GM23248 (cell line): ENCODE measurements at regions not wholly inside any gene's neighbourhood (a gene's known extent, or its start where the extent isn't known, plus 50 kb on each side); places are given as distances from the start of the nearest gene placed in this dataset.
A peak's percentile ranks its signal among the peaks of the same experiment; 100 is the strongest.

Source experiments
- DNase-seq: peaks from one replicate; pipeline ENCODE4 v3.0.0-alpha.2; 2015
- H2AFZ ChIP-seq: fragments of 200-600 bp; sonication (generic); 2 replicates; pipeline ENCODE4 v1.6.1; 2016; ENCODE audit warnings: antibody characterized with exemption
- H3F3A ChIP-seq: fragments of 200-600 bp; sonication (generic); 2 replicates; pipeline ENCODE4 v1.6.1; 2016; ENCODE audit warnings: mild to moderate bottlenecking, antibody characterized with exemption, mixed run types; ENCODE audit not compliant: insufficient read depth
- H3K27ac ChIP-seq: fragments of 200-600 bp; sonication (generic); 2 replicates; pipeline ENCODE4 v1.5.1; 2016; ENCODE audit warnings: mild to moderate bottlenecking
- H3K27me3 ChIP-seq: fragments of 200-600 bp; sonication (generic); replicated peaks from 2 replicates; pipeline ENCODE4 v1.6.1; 2016; ENCODE audit warnings: mild to moderate bottlenecking; ENCODE audit not compliant: insufficient read depth
- H3K36me3 ChIP-seq: fragments of 200-600 bp; sonication (generic); 2 replicates; pipeline ENCODE4 v1.6.1; 2016; ENCODE audit warnings: low read depth, mild to moderate bottlenecking
- H3K4me1 ChIP-seq: fragments of 200-600 bp; sonication (generic); 2 replicates; pipeline ENCODE4 v1.6.1; 2016; ENCODE audit warnings: mild to moderate bottlenecking; ENCODE audit not compliant: insufficient read depth
- H3K4me2 ChIP-seq: fragments of 200-600 bp; sonication (generic); one replicate; pipeline ENCODE4 v1.6.1; 2016; ENCODE audit warnings: mild to moderate bottlenecking; ENCODE audit not compliant: unreplicated experiment
- H3K4me3 ChIP-seq: fragments of 200-600 bp; sonication (generic); 2 replicates; pipeline ENCODE4 v1.5.1; 2016; ENCODE audit warnings: mild to moderate bottlenecking
- H3K79me2 ChIP-seq: fragments of 200-600 bp; sonication (generic); 2 replicates; pipeline ENCODE4 v1.6.1; 2016; ENCODE audit warnings: mild to moderate bottlenecking; ENCODE audit not compliant: insufficient read depth
- H3K9ac ChIP-seq: fragments of 200-600 bp; sonication (generic); 2 replicates; pipeline ENCODE4 v1.6.1; 2016; ENCODE audit warnings: mild to moderate bottlenecking
- H3K9me2 ChIP-seq: fragments of 200-600 bp; sonication (generic); 2 replicates; pipeline ENCODE4 v1.6.1; 2016; ENCODE audit warnings: mixed run types, mild to moderate bottlenecking, moderate library complexity; ENCODE audit not compliant: insufficient read depth
- H3K9me3 ChIP-seq: fragments of 200-600 bp; sonication (generic); one replicate; pipeline ENCODE4 v1.6.1; 2017; ENCODE audit warnings: low read depth
- H4K20me1 ChIP-seq: fragments of 200-600 bp; sonication (generic); 2 replicates; pipeline ENCODE4 v1.6.0; 2016; ENCODE audit not compliant: insufficient read depth
- EZH2 ChIP-seq: fragments of 200-600 bp; sonication (generic); IDR thresholded peaks from 2 replicates; pipeline ENCODE4 v1.6.1; 2018; ENCODE audit warnings: antibody characterized with exemption, mild to moderate bottlenecking; ENCODE audit not compliant: insufficient read depth, poor library complexity, severe bottlenecking
- EZH2phosphoT487 ChIP-seq: fragments of 200-600 bp; sonication (generic); IDR thresholded peaks from 2 replicates; pipeline ENCODE4 v1.6.1; 2018; ENCODE audit warnings: antibody characterized with exemption, moderate library complexity, mild to moderate bottlenecking, low read depth; ENCODE audit not compliant: insufficient read depth
- WGBS, 2 experiments: methylation state at CpG; one replicate each; pipeline ENCODE4 v1.1.6; 2015 to 2017; ENCODE audit warnings: low lambda C conversion rate in 2 of 2, low coverage in 1 of 2; ENCODE audit errors: missing lambda C conversion rate in 2 of 2; 5-methylcytosine and 5-hydroxymethylcytosine counted together
- in situ Hi-C: fragments of 300-500 bp; cut with MboI; formaldehyde crosslinking; loops from 2 replicates; pipeline ENCODE4 v1.15.0; 2020

DNA sequence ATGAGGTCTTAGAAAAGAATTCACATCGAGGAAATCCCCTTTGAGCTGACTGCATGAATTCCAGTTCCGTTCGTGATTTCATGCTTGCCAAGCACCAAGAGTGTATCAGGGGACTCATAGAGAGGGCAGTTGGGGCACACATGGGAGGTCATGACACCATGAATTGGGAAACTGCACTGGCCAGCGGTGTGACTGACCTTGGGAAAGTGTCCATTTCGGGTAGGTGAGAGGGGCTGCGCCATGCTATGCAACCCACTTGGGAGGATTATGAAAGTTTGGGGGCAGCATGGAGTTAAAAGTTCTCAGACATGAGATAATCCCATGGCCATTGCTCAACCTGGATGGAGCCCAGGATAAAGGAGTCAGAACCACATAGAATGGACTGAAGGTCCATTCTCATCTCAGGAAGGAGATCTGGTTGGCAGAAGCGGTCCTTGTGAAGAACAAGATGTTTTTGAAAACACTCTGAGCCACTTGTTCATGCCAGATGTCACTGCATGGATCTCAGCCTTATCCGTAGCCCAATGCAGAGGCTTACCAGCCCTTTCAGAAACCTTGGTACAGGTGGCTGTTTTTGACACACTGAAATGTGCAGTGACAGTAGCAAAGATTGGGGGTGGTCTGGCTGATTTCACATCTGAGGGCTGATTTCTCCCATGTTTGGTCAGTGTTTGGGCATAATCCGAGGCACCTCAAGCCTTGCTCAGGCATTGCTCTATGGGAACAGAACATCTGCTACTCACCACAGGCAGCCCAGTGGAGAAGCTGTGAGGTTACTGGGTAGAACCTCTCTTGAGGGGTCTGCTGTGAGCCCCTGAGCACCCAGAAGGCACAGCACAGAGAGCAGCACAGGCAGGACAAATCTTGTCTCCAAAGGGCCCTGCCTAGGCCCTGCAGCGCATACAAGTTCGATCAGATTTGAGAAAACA, 252.3 kb downstream of the CXCL12 start:
- H3F3A ChIP-seq, result peaks cover 2% of the 10 kb centered on the region; the same call in 1 of the 2 replicates
- H3K9me2 ChIP-seq, result no peaks in the 10 kb centered on the region
- no peaks in the 10 kb centered on the region for H3K27me3 ChIP-seq
- 68 to 69% methylated on average over 11 of the region's 11 CpGs for WGBS, 2 experiments
- H3K4me1 ChIP-seq, result no peaks in the 10 kb centered on the region
- H3K9me3 ChIP-seq, result no peaks in the 10 kb centered on the region
- H3K79me2 ChIP-seq, result no peaks in the 10 kb centered on the region
- TF ChIP-seq EZH2 (no peak), EZH2phosphoT487 (no peak)
- no peak overlapping the region for H3K9ac ChIP-seq
- H3K4me2 ChIP-seq, result no peak overlapping the region
- H3K27ac ChIP-seq, result no peak overlapping the region
- in situ Hi-C loops, result no loop called here
- DNase-seq, result peak; percentile 15
- H2AFZ ChIP-seq, result no peak overlapping the region
- no peaks in the 10 kb centered on the region for H4K20me1 ChIP-seq
- no peaks in the 10 kb centered on the region for H3K36me3 ChIP-seq
- no peak overlapping the region for H3K4me3 ChIP-seq

DNA sequence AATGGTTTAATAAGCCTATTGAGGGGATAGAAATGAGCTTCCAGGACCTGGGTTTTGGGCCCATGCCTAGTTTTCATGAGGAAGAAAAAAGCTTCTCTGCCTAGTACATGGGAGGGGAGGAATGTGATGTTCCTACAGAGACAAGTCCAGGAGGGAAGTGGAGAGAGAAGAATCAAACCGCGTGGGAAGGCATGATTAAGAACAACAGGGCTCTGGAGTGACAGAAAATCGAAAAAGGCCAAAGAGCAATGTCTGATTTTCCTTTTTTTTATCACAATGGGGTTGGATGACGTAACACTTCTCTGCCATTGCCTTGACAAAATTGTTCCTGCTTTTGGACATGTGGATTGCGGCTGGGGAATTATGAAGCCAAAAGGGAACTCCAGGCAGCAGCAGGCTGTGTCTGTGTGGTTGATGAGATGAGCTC, 258.6 kb downstream of the CXCL12 start:
- Histone ChIP-seq H4K20me1 (no peaks in the 10 kb centered on the region), H3K4me3 (peak overlapping the region; percentile 20; the same call in 1 of the 2 replicates), H2AFZ (peak overlapping the region; percentile 33; the same call in 1 of the 2 replicates), H3K9me2 (no peaks in the 10 kb centered on the region), H3K9me3 (no peaks in the 10 kb centered on the region), H3K4me1 (peaks cover 21% of the 10 kb centered on the region), H3K36me3 (no peaks in the 10 kb centered on the region), H3K9ac (peak overlapping the region; percentile 50; the same call in 1 of the 2 replicates), H3K27ac (peak overlapping the region; percentile 73), H3K27me3 (no peaks in the 10 kb centered on the region), H3F3A (peaks cover 22% of the 10 kb centered on the region), H3K4me2 (peak overlapping the region; percentile 73), H3K79me2 (no peaks in the 10 kb centered on the region)
- TF ChIP-seq EZH2phosphoT487 (no peak), EZH2 (no peak)
- no peak for DNase-seq
- WGBS, 2 experiments, result 12 to 18% methylated on average over 5 of the region's 5 CpGs
- in situ Hi-C loops, result no loop called here

DNA sequence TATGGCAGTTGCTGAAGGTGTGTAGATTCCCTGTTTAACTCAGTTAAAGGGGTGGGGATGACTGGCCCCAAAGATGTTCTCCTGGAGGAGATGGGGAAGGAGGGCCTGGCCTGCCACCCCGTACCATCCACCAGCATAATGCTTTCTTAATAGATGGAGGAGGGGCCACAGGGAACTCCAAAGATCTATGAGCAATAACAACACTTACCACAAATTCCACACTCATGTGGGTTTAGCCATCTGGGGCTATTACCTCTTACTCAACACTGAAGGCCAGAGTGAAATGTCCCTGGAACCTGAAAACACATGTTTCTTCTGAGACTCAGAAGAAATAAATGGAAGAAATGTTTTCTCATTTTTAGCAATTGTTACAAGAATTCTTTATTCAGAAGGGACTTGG, 259.0 kb downstream of the CXCL12 start:
- Histone ChIP-seq H3K27ac (peak overlapping the region; percentile 73), H3F3A (peaks cover 22% of the 10 kb centered on the region), H3K27me3 (no peaks in the 10 kb centered on the region), H3K4me3 (0 out of 2 replicates have a peak overlapping the region, but pooled peaks have one; percentile 20), H3K4me1 (peaks cover 21% of the 10 kb centered on the region), H4K20me1 (no peaks in the 10 kb centered on the region), H3K4me2 (peak overlapping the region; percentile 73), H3K9ac (peak overlapping the region; percentile 50; the same call in 1 of the 2 replicates), H3K9me2 (no peaks in the 10 kb centered on the region), H3K9me3 (no peaks in the 10 kb centered on the region), H3K36me3 (no peaks in the 10 kb centered on the region), H3K79me2 (no peaks in the 10 kb centered on the region), H2AFZ (peak overlapping the region; percentile 33; the same call in 1 of the 2 replicates)
- TF ChIP-seq EZH2, result no peak
- no peak for TF ChIP-seq EZH2phosphoT487
- DNase-seq, result peak; percentile 93
- in situ Hi-C loops, result no loop called here
- 9 to 21% methylated on average over 1 of the region's 1 CpG for WGBS, 2 experiments

DNA sequence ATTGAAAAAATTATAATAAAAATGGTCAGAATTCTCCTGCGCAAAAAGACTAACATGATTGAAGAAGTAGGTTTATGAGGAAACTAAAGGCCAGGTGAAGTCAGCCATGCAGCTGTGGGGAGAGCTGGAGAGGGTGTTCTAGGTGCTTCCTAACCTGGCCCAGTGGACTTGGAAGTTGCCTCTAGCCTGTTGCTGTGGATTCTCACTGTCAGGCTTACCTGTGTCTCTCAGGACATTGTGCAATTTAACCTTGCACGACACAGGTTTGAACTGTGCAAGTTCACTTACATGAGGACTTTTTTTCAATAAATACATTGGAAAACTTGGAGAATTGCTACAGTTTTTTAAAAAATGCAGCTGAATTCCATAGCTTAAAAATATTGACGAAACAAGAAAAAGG, 266.4 kb downstream of the CXCL12 start:
- no peak overlapping the region for H3K4me2 ChIP-seq
- no peaks in the 10 kb centered on the region for H3K9me2 ChIP-seq
- no peaks in the 10 kb centered on the region for H3K36me3 ChIP-seq
- in situ Hi-C loops, result no loop called here
- TF ChIP-seq EZH2phosphoT487 (no peak), EZH2 (no peak)
- no peak for DNase-seq
- H4K20me1 ChIP-seq, result no peaks in the 10 kb centered on the region
- no peak overlapping the region for H2AFZ ChIP-seq
- no peak overlapping the region for H3K9ac ChIP-seq
- H3F3A ChIP-seq, result no peaks in the 10 kb centered on the region
- no peak overlapping the region for H3K4me3 ChIP-seq
- H3K9me3 ChIP-seq, result no peaks in the 10 kb centered on the region
- H3K27me3 ChIP-seq, result no peaks in the 10 kb centered on the region
- WGBS, 2 experiments, result 88 to 89% methylated on average over 3 of the region's 3 CpGs
- H3K4me1 ChIP-seq, result no peaks in the 10 kb centered on the region
- no peak overlapping the region for H3K27ac ChIP-seq
- no peaks in the 10 kb centered on the region for H3K79me2 ChIP-seq
